Esophagus muscularis mucosa (tissue), 3 donors: ENCODE measurements at regions not wholly inside any gene's neighbourhood (a gene's known extent, or its start where the extent isn't known, plus 50 kb on each side); places are given as distances from the start of the nearest gene placed in this dataset.

Source experiments
- CTCF ChIP-seq, 3 experiments: fragments of 200-600 bp in 2 of 3; fragments of 450-650 bp in 1 of 3; sonication (generic) in 2 of 3; IDR thresholded peaks; one replicate each; pipeline ENCODE4 v1.5.1; 2017 to 2019; ENCODE audit warnings: antibody characterized with exemption in 3 of 3, mild to moderate bottlenecking in 2 of 3, moderate library complexity in 1 of 3
- POLR2A ChIP-seq: fragments of 450-650 bp; IDR thresholded peaks from one replicate; pipeline ENCODE4 v1.6.1; 2017; ENCODE audit warnings: antibody characterized with exemption, moderate library complexity, mild to moderate bottlenecking, low read depth
- POLR2AphosphoS5 ChIP-seq, 2 donors: sonication (generic); formaldehyde crosslinking; IDR thresholded peaks; one replicate each; pipeline ENCODE4 v1.6.1; 2017; ENCODE audit warnings: antibody characterized with exemption in 2 of 2

GRCh38 chrX:124726292-124726691, 379.9 kb downstream of the SH2D1A start:
- TF ChIP-seq CTCF (IDR thresholded peaks at IDR 0.05) (no peak), POLR2AphosphoS5 (IDR thresholded peaks at IDR 0.05) (no peak), POLR2A (no peak)
